HEK293T (cell line): ENCODE measurements at regions not wholly inside any gene's neighbourhood (a gene's known extent, or its start where the extent isn't known, plus 50 kb on each side); places are given as distances from the start of the nearest gene placed in this dataset.

Source experiments
- ARNT ChIP-seq: fragments of 450-650 bp; IDR thresholded peaks from 2 replicates; pipeline ENCODE4 v1.6.1; 2017; ENCODE audit warnings: mild to moderate bottlenecking
- FOXA1 ChIP-seq: fragments of 450-650 bp; IDR thresholded peaks from 2 replicates; pipeline ENCODE4 v1.6.1; 2016; ENCODE audit warnings: mild to moderate bottlenecking
- FOXK2 ChIP-seq: fragments of 450-650 bp; IDR thresholded peaks from 2 replicates; pipeline ENCODE4 v1.6.1; 2016; ENCODE audit warnings: mild to moderate bottlenecking
- NFRKB ChIP-seq: fragments of 450-650 bp; IDR thresholded peaks from 2 replicates; pipeline ENCODE4 v1.6.1; 2016; ENCODE audit warnings: mild to moderate bottlenecking, moderate library complexity
- SP1 ChIP-seq: fragments of 450-650 bp; IDR thresholded peaks from 2 replicates; pipeline ENCODE4 v1.6.1; 2017
- ZNF384 ChIP-seq: fragments of 450-650 bp; IDR thresholded peaks from 2 replicates; pipeline ENCODE4 v1.6.1; 2016

- TF ChIP-seq FOXK2 (no peak), FOXA1 (no peak), NFRKB (no peak), ARNT (no peak), SP1 (no peak), ZNF384 (no peak)
These were observed 469.3 kb downstream of the CDH26 start for GRCh38 chr20:60427516-60427915.
